ENCODE measurements at regions not wholly inside any gene's neighbourhood (a gene's known extent, or its start where the extent isn't known, plus 50 kb on each side); places are given as distances from the start of the nearest gene placed in this dataset.
"Not testable (repeated sequence)": the region's sequence is repeated elsewhere in the genome, so short reads cannot be mapped to it uniquely, and the experiment has no call there.

DNA sequence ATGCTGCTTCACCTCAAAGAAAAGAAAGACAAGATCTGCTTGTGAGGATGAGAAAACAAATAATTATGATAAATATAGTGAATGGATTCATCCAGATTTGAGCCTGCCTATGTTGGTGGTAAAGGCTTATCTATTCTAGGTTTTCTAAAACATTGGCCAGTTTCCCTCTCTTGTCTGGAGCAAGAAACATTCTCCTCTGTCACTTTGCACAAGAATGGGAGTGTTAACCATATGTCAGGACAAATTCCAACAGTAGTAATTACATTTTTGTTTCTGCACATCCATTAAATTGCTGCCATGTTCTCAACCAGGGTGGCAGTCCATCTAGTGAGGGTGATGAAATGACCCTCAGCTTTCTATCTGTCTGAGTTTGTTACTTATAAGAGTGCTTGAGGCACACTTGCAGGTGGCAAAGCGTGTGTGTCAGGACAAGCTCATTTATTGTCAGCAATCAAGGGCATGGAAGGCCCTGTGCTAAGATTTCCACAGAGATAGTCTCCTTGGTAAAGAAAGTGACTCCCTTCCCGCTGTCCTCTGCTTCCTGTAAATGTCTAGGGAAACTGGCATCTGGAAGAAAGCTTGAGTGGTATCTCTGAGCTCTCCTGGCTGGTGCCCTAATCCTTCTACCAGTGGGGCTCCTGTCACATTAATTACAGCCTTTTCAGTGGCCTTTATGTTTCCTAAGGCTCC, 502.1 kb upstream of the FLRT2 start:
- no peak for DNase-seq

DNA sequence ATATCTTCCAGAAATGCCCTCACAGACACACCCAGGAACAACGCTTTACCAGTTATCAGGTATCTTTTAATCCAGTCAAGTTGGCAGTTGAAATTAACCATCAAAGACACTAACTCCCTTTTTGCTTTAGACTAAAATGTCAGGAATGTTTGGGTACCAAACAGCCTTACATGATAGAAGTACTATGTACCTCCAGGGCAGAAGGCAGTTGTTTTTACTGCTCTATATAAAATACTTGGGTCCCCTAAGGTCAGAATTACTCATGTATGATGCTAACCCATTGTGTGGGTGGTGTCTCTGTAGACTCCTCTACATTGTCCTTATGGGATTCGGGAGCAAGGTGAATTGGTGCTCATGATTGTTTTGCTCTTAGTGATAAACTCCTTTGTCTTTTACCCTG, 492.5 kb upstream of the FLRT2 start:
- DNase-seq: no peak

GRCh38 chr14:85038526-85039352, 491.2 kb upstream of the FLRT2 start:
- no peak for DNase-seq

GRCh38 chr14:85039353-85039626, 490.7 kb upstream of the FLRT2 start:
- DNase-seq: no peak

DNA sequence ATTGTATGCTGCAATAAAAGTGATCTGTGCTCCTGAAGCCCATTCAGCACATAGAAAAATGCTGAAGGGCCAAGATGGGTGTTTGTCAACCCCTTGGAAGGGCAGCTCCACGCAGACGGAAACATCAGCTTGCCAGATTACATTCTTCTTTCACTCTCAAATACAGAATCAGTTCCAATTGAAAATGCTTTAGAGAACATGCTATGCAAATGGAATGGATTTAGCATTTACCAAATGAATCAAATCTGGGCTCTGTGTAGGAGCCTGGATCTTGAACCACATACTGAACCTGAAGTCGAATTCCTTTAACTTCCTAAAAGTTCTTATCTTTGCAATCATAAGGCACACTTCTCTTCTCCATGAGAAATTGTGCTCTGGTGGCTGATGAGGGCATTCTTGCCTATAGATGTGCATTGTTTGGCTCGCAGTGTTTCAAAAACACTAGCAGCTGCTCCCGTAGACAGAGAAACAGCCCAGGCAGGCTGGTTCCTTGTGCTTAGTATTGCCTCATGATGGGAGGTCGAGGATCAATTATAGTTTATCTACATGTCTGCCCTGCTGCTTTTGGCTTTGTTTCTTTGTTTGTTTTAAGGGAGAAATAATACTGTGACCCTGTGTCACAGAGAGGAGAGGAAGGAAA, 489.8 kb upstream of the FLRT2 start:
- DNase-seq: no peak

- DNase-seq: no peak
Measured at GRCh38 chr14:85041618-85042017, 488.3 kb upstream of the FLRT2 start.

- DNase-seq: no peak
Measured at GRCh38 chr14:85042301-85042700, 487.6 kb upstream of the FLRT2 start.

DNA sequence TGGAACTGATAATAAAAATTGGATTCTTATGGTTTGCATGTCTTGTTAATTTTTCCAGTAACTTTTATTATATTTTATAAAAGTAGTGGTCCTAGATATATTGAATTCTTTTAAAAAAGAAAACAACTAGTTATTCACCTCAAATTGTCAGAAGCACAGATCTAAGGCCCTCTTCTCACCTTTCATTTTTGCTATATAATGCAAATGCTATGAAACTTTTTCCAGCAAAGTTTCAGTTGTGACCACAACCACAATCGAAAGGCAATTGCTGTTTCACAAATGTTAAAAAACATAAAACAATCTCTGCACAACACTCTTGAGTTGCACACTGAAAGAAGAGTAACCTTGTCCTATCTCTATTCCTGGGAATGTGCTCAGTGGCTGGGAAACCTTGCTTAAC, 479.8 kb upstream of the FLRT2 start:
- no peak for DNase-seq

- no peak for DNase-seq
Measured at GRCh38 chr14:85052646-85053045, 477.3 kb upstream of the FLRT2 start.

- DNase-seq: no peak
Measured at GRCh38 chr14:85054178-85054577, 475.8 kb upstream of the FLRT2 start.

GRCh38 chr14:85056267-85056666, 473.7 kb upstream of the FLRT2 start:
- no peak for DNase-seq

DNA sequence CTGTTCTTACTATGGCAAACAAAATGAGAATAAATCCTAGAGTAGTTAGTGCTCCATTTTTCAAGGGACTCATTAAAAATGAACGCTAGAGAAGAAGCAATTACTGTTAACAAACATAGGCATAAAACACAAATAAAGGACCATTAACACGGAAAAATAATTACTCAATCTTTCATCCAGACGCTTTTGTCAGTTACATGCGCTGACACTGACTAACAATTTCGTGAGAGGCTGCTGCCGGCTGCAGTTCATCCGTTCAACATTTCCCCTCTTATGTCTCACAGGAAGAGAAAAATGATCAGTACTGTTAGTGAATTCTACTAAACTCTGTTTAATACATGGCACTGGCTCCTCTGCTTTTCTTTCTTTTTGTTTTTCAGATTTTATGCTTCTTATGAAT, 472.7 kb upstream of the FLRT2 start:
- DNase-seq: no peak

GRCh38 chr14:85058150-85058549, 471.8 kb upstream of the FLRT2 start:
- DNase-seq: no peak

GRCh38 chr14:85060121-85060520, 469.8 kb upstream of the FLRT2 start:
- no peak for DNase-seq

DNA sequence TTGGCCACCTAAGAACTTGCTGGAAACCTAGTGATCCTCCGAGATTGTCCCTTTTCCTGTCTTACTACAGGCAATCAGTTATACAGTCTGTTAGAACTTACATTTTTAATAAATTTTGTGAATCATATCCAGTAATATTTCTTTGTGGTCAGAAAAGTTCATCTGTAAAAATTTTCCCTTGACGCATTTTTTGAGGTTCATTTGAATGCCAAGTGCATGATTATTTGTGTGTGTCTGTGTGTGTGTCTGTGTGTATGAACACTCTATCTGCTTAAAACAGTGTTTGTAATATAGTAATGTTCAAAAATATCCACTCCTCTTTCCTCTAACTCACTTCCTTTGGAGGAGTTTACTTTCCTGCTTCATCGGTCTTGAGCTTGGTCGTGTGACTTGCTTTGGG, 468.7 kb upstream of the FLRT2 start:
- no peak for DNase-seq

- no peak for DNase-seq
Measured at GRCh38 chr14:85063747-85064146, 466.2 kb upstream of the FLRT2 start.

DNA sequence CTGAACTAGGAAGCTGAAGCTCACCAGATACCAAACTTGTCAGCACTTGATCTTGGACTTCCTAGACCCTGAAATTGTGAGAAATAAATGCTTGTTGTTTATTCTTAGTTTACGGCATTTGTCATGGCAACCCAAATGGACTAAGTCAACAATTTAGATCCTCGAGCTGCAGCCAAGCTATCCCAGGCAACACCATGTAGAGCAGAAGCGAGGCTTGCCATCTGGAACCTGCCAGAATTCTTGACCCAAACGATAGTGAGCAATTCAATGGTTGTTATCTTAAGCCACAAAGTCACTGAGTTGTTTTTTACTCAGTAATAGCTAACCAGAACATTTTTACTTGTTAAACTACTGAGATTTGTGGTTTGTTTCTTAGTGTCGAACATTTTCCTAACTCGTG, 458.5 kb upstream of the FLRT2 start:
- no peak for DNase-seq

- no peak for DNase-seq
Measured at GRCh38 chr14:85074955-85075354, 455.0 kb upstream of the FLRT2 start.

DNA sequence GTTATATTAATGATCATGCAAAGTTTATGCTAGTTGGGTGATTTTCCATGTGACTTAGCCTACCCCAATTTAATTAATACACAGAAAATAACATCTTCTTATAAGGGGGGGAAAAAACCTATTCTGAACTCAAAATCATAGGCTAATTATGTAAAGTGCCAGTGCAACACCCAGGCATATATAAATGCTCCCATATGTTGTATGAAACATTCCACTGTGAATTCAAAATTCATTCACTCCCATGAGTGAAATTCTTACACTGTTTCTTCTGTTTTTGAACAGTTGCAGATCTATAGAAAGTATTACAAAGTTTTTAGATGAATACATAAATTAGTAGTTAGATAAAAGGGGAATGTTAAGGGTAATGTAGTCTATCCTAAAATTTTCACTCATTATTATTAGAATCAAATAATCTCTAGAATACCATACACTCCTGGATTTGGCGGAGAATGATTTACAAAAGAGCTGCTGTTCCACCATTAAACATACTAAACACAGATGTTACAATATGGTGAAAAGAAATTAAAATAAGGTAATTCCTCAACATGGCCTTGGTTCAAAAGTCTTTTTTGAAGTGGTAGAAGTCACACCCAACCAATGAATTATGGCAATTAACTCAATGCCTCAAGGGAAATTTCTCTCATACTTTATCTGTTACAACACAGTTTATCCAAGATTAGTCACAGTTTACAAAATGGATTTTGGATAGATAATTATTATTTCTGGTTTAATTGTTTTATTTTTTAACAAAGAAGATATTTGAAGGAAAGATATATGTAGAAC, 454.1 kb upstream of the FLRT2 start:
- no peak for DNase-seq

DNA sequence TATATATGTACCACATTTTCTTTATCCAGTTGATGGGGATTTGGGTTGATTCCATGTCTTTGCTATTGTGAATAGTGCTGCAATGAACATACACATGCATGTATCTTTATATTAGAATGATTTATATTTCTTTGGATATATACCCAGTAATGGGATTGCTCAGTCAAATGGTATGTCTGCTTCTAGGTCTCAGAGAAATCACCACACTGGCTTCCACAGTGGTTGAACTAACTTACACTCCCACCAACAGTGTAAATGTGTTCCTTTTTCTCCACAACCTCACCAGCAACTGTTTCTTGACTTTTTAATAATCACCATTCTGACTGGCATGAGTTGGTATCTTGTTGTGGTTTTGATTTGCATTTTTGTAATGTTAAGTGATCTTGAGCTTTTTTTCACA, 452.2 kb upstream of the FLRT2 start:
- not testable (repeated sequence) for DNase-seq

DNA sequence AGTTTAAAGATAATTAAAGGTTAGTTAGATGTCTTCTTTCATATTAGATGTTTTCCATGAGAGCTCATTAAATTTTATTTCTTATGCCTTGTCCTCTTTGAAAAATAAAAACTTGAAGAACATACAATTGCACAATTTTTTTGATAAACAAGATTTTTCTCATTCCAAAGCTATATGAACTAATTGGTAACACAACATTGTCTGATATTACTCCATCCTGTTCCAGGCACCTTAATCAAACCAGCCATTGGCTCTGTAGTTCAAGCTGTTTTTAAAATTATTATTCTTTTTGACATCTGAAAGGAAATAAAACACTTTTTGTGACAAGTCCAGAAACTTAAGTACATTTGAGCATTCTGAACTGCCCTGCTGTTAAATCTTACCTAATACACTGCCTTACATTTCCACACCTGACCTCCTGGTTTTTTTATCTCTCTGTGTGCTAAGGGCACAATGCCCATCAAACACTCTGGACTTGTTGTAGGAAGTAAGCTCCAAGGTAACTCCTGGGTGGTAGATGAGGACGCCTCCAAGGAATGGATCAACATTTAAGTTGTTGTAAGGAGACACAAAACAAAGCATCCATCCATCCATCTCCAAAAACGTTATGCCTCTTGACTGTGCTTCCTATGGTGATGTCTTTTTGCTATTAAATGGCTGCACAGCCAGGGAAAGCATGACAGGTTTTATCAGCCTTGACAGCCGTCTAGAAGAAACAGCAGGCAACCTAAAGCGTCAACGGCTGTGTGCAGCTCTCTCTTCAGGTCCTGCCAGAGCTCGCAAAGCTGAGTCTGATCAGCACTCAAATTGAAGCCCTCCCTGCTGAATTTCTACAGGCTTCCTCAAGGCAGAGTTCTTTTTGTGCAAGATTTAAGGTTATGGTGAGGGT, 449.9 kb upstream of the FLRT2 start:
- DNase-seq: no peak

GRCh38 chr14:85084344-85084743, 445.6 kb upstream of the FLRT2 start:
- DNase-seq: no peak

GRCh38 chr14:85085981-85086380, 444.0 kb upstream of the FLRT2 start:
- no peak for DNase-seq

All from NCI-H1048 (cell line).